Activated CD8-positive, alpha-beta memory T cell treated with anti-CD3 and anti-CD28 coated beads, Interleukin-2, amount 50 U/mL, for 4 hours (primary cell): ENCODE measurements at regions not wholly inside any gene's neighbourhood (a gene's known extent, or its start where the extent isn't known, plus 50 kb on each side); places are given as distances from the start of the nearest gene placed in this dataset.
"Not testable (repeated sequence)": the region's sequence is repeated elsewhere in the genome, so short reads cannot be mapped to it uniquely, and the experiment has no call there.

ENCODE experiments used
- DNase-seq: peaks from one replicate; pipeline ENCODE4 v3.0.0-alpha.2; 2020

GRCh38 chr2:59756150-59756549, 797.3 kb downstream of the BCL11A start:
- DNase-seq, result no peak

- no peak for DNase-seq
Measured at GRCh38 chr2:59754011-59754735, 799.3 kb downstream of the BCL11A start.

GRCh38 chr2:59752512-59752911, 800.9 kb downstream of the BCL11A start:
- no peak for DNase-seq

GRCh38 chr2:59752071-59752470, 801.4 kb downstream of the BCL11A start:
- no peak for DNase-seq

GRCh38 chr2:59751214-59751613, 802.2 kb downstream of the BCL11A start:
- DNase-seq, result not testable (repeated sequence)

GRCh38 chr2:59746291-59746690, 807.2 kb downstream of the BCL11A start:
- no peak for DNase-seq

GRCh38 chr2:59745085-59745484, 808.4 kb downstream of the BCL11A start:
- no peak for DNase-seq

- no peak for DNase-seq
Measured at GRCh38 chr2:59744436-59744835, 809.0 kb downstream of the BCL11A start.

- DNase-seq, result no peak
Measured at GRCh38 chr2:59741840-59742239, 811.6 kb downstream of the BCL11A start.

GRCh38 chr2:59739166-59739565, 814.3 kb downstream of the BCL11A start:
- no peak for DNase-seq

- no peak for DNase-seq
Measured at GRCh38 chr2:59737299-59737698, 816.2 kb downstream of the BCL11A start.

GRCh38 chr2:59734743-59735142, 818.7 kb downstream of the BCL11A start:
- no peak for DNase-seq

- no peak for DNase-seq
Measured at GRCh38 chr2:59733970-59734369, 819.5 kb downstream of the BCL11A start.

GRCh38 chr2:59733567-59733930, 819.9 kb downstream of the BCL11A start:
- DNase-seq, result no peak

GRCh38 chr2:59732871-59733566, 820.4 kb downstream of the BCL11A start:
- no peak for DNase-seq

- DNase-seq, result no peak
Measured at GRCh38 chr2:59727121-59727590, 826.3 kb downstream of the BCL11A start.

- no peak for DNase-seq
Measured at GRCh38 chr2:59726228-59727120, 827.0 kb downstream of the BCL11A start.

GRCh38 chr2:59724746-59725145, 828.7 kb downstream of the BCL11A start:
- DNase-seq, result no peak

GRCh38 chr2:59720296-59720866, 833.1 kb downstream of the BCL11A start:
- no peak for DNase-seq

- no peak for DNase-seq
Measured at GRCh38 chr2:59713577-59713976, 839.9 kb downstream of the BCL11A start.

GRCh38 chr2:59711121-59711520, 842.3 kb downstream of the BCL11A start:
- DNase-seq, result no peak

GRCh38 chr2:59706729-59707128, 846.7 kb downstream of the BCL11A start:
- no peak for DNase-seq

GRCh38 chr2:59703796-59704195, 849.7 kb downstream of the BCL11A start:
- DNase-seq, result no peak
